Stimulated activated CD8-positive, alpha-beta memory T cell treated with anti-CD3 and anti-CD28 coated beads, Interleukin-7, amount 100 ng/mL, for 48 hours (primary cell): ENCODE measurements at regions not wholly inside any gene's neighbourhood (a gene's known extent, or its start where the extent isn't known, plus 50 kb on each side); places are given as distances from the start of the nearest gene placed in this dataset.

Experiments used
- DNase-seq, 2 donors: peaks; one replicate each; pipeline ENCODE4 v3.0.0-alpha.2; 2020; ENCODE audit warnings: low read depth in 1 of 2; ENCODE audit errors: extremely low read depth in 1 of 2

GRCh38 chr7:156115582-156115981 is 303.3 kb upstream of the SHH start:
- no peak for DNase-seq

DNA sequence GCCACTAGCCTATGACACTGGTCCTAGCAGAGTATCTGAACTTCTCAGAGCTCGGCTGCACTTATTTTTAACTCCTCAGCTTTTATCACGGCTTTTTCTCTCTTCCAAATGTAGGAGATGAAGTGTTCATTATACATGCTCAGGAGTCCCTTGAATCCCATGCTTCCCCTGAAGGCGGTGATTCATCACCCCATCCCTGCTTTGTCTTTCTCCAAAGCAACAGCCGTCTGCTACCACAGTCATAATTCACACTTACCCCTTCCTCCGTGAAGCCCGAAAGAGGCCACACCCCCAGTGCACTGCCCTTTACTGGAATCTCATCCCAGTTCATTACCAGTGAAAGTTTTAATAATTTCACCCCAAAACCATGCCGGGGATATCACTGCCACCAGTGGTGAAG is 301.5 kb upstream of the SHH start:
- no peak for DNase-seq

- DNase-seq: no peak
These were observed 297.7 kb upstream of the SHH start for GRCh38 chr7:156109988-156110387.

- DNase-seq: no peak
These were observed 296.8 kb upstream of the SHH start for GRCh38 chr7:156109076-156109475.

- no peak for DNase-seq
These were observed 295.7 kb upstream of the SHH start for GRCh38 chr7:156107957-156108356.

DNA sequence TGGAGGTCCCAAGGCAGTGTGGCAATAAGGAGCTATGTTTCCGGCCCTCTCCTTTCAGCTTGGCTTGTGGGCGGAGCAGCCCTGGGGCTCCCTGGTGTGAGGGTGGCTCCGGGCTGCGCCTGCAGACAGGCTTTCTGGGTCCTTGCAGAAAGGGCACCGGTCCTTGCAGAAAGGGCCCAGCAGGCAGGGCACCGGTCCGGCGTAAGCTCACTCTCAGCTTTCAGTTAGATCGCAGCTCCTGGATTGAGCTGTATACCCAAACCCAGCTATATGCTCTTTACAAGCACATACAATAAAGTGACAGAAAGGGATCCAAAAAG is 293.8 kb upstream of the SHH start:
- DNase-seq: no peak

DNA sequence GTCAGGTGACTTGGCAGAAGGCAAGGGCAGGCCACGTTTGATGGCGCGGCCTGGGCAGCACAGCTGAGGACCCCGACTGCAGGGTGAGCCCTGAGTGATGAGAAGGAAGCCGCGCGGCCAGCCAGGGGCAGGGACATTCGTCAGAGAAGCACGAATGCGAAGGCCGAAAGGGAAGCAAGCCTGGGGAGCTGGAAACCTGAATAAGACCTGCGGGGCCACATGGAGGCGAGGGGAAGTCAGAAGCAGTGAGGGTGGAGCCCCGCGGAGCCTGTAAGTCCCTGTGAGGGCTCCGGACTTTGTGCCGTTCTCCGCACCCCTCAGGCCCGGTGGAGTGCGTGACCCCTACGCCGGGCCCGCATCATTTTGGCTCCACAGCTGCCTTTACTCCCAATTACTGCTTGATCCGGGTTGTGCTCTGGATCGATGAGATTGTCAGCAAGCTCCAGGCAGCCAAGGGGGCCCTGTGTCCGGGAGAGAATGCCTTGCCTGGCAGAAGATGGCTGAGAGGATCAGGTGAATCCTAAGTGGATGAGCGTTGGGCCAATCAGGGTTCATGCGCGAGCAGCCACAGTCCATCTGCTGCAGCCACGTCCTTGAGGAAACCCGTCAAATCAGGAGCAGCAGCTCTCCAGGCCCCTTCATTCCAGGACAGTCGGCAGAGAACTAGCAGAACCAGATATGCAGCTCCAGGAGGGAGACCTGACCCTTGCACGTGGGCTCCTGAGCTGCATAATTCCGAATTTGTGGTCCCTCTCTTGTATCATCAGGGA is 293.3 kb upstream of the SHH start:
- no peak for DNase-seq

DNA sequence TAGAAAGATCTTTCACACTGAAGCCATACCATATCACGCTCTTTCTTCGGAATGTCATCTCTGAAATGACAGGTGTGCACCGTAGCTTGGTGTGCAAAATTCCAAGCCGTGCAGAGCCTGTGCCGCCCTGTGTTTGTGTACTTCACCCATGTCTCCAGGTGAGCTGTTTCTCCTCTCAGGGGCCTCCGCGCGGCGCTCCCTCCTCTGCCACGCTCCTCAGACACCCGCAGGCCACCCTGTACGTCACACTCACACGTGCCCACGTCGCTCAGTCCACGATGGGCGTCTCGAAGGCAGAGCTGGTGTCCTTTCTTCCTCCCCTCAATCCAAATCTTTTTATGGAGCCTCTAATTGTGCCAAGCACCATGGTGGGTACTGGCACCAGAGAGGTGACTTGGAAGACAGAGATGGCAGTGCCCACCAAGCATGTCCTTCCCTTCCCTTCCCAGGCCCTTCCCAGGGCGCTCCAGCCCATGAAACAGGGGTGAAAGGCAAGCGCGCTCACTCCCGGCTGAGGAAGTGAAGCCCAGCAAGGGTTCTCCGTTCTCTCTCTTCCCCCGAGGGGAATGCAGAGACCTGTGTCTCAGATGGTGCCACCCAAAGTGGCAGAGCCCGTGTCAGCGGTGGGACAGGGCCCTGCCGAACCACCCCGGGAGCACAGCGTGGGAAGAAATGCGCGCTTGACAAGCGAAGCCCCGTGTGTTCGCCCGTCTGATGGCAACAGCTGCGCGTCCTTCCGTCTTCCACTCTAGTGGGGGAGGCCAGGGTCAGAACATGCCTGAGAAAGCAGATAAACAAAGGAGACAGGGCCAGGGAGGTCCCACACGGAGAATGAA is 292.5 kb upstream of the SHH start:
- DNase-seq: no peak

GRCh38 chr7:156102267-156102666 is 290.0 kb upstream of the SHH start:
- DNase-seq: no peak

DNA sequence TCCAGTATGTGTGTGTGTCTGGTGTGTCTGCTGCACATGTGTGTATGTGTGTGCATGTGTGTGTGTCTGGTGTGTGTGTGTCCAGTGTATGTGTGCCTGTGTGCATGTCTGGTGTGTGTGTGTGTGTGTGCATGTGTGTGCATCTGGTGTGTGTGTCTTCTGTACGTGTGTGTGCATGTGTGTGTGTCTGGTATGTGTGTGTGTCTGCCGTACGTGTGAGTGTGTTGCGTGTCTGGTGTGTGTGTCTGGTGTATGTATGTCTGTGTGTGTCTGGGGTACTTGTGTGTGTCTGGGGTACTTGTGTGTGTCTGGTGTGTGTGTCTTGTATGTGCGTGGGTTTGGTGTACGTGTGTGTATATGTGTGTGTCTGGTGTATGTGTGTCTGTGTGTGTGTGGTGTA is 289.1 kb upstream of the SHH start:
- no peak for DNase-seq

DNA sequence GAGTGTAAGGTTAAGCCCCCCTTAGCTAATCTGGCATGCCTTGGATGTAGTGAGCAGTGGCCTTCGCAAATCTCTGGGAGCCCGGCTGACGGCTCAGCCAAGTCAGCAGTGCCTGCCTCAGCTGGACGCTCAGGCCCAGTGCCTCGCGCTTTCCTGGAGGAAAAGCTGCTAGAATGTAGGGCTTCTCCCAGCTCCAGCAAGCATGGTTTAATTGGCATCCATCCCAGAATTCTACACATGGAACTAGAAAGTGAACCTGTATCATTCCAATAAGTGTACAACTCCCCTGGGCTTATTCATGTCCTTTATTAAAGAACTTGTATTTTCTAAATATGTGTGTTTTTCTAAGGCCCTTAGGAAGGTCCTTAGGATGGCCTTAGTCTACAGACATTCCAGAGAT is 287.8 kb upstream of the SHH start:
- DNase-seq: no peak

DNA sequence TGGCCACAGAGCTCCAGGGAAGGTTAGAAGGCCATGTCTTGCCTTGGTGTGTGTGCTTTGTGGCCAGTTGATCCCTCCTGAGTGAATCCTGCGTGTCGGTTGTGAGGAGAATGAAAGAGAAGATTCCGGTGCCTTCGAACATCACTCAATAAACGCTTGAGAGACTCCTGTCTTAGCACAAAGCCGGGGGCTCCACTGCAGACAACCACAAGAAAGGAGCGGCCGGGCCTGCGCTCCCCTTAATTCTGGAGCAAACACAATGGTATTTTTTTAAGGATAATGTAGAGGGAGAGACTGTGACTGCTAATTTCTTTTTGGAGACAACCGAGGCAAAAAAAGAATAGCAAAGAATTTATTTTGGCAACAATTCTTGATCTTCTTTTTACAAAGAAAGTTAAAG is 286.8 kb upstream of the SHH start:
- no peak for DNase-seq

GRCh38 chr7:156096771-156097538 is 284.7 kb upstream of the SHH start:
- no peak for DNase-seq

DNA sequence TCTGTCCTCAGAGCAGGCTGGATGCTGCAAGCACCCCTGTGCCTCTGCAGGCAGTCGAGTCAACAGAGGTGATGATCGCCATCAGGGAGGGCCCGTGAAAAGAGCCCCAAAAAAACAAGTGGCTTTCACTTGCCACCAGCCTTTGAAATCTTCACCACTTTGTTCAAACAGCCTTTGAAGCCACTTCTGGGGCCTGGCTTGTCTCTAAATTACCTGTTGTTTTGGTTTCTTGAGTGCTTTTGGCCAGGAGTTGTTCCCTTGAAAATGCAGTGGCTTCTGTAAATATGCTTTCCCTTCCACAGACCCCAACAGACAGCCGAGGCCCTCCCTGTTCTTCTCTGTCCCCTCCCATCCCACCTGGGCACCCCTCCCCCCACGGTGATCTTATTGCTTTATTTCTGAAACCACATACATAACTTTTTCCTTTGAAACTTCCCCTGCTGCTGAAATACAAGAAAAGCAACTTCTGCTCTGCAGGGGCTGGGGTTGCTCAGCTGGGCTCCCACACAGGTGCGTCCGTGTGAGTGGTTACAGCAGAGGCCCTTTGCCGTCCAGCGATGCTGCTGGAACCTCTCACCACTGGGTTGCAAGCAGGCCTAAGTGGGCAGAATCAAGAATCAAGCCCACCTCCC is 283.8 kb upstream of the SHH start:
- peak in 1 of 2 donors; percentile 3 for DNase-seq

DNA sequence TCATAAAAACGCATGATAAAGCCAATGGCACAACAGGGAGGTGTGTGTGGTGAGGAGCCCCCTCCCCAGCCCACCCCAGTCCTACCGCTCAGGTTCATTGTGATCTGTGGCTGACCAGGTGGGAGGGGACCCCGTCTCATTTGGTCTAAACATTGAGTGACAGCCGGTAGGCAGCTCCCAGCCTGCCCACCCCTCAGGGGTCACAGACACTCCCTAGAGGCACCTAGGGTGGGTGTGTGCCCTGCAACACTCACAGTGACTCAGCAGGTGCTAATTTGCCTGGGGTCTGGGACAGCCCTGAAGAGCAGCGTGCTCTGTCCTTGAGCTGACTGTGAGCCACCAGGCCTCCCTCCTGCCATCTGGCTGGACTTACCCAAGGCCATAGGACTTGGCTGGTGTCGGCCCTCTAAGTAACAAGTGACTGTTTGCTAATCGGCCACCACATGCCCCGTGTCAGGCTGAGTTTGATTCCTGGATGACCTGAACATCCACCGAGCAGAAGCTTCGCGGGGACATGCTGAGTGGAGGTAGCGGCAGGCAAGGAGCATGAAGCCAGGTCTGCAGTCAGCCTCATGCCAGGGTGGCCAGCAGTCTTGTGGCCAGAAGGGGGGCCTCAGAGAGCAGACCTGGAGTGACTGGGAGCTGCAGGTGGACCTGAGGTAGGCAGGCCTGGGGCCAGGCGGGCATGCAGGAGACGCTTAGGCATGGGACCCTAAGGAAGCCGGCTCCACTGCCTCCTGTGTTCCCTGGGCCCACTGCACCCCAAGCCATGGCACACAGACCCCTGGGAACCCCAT is 282.3 kb upstream of the SHH start:
- no peak for DNase-seq

DNA sequence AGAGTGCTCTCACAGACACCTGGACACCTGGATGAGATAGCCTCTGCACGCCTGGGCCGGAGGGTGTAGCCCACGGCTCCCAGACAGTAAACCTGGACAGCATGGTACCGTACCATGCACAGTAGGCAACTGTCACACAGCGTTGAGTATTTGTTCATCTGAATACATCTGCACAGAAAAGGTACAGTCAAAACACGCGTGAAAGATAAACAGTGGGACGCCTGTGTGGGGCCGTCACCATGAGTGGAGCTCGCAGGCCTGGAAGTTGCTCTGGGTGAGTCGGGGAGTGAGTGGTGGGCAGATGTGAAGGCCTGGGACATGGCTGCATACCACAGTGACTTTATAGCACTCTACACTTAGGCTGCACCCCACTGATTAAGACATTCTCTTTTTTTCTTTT is 280.0 kb upstream of the SHH start:
- no peak for DNase-seq

DNA sequence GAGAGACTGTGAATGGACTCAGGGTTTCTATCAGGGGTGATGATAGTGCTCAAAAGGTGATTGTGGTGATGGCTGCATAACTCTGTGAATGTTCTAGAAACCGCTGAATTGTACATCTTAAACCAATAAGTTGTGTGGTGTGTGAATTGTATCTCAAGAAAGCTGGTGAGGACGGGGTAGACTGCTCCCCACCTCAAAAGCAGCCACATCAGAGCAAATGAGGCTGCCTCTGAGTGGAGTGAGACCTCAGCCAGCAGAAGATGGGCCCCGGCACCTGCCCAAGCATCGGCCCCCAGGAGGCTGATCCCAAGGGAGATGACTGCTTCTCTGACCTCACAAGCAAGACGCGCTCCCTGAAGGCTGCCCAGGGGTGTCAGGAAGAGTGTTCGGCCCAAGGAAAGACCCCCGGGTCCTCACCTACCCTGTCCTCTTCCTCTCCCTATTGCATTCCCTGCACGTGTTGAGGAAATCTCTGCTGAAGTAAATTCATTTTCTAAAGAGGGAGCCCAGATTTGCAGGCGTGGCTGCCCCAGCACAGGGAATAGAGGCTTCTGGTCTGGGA is 279.3 kb upstream of the SHH start:
- no peak for DNase-seq

- DNase-seq: no peak
These were observed 278.7 kb upstream of the SHH start for GRCh38 chr7:156090988-156091387.

- no peak for DNase-seq
These were observed 277.0 kb upstream of the SHH start for GRCh38 chr7:156089222-156089621.

- no peak for DNase-seq
These were observed 275.9 kb upstream of the SHH start for GRCh38 chr7:156088115-156088514.
